ENCODE measurements at regions not wholly inside any gene's neighbourhood (a gene's known extent, or its start where the extent isn't known, plus 50 kb on each side); places are given as distances from the start of the nearest gene placed in this dataset.

DNA sequence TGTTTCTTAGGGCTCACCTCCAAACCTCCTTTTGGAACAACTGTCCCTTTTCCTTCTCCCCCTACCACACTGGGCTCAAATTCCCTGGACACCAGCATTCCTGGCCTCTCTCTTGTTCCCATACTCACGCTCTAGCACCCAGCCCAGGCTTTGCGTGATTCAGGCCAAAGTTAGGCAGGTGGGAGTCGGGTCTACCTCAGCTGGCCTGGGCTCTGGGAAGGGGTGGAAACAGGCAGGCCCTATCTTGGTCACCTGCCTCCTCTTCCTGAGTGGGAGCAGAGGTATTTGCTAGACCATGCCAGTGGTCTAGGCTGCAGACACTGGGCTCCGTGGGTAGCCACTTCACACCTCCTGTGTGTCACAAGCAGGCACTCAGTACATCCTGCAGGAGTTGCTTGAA, 211.1 kb upstream of the MAMLD1 start:
- no peak for TF ChIP-seq YY1 (IDR thresholded peaks at IDR 0.05; ENCODE audit: low read depth)
- no peak for TF ChIP-seq EP300 (IDR thresholded peaks at IDR 0.05; ENCODE audit: borderline replicate concordance)
- TF ChIP-seq CREB1 (IDR thresholded peaks at IDR 0.05; ENCODE audit: low read depth): no peak
- TF ChIP-seq, protein P1, sequence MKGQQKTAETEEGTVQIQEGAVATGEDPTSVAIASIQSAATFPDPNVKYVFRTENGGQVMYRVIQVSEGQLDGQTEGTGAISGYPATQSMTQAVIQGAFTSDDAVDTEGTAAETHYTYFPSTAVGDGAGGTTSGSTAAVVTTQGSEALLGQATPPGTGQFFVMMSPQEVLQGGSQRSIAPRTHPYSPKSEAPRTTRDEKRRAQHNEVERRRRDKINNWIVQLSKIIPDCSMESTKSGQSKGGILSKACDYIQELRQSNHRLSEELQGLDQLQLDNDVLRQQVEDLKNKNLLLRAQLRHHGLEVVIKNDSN (IDR thresholded peaks at IDR 0.05): no peak
- TF ChIP-seq NFIC (IDR thresholded peaks at IDR 0.05): no peak
- TF ChIP-seq FOXM1 (IDR thresholded peaks at IDR 0.05; ENCODE audit: borderline replicate concordance, low read depth): no peak
- no peak for TF ChIP-seq TEAD4 (IDR thresholded peaks at IDR 0.05)

DNA sequence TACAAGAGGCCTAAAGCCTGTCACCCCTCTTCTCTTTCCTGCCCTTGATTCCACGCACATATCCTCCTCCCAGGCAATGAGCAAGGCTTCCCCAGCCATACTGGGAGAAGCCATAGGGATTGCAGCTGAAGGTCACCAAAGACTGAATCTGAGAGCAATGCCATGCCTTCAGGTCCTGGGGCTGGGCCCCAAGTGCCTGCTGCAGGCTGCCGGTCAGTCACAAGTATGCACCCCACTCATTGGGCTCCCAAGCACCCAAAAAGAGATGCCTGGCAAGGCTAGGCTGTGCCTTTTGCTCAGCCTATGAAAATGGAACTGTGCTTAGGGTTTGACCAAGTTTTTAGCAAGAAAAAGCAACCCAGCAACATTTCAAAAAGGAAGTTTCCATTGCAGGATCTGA, 210.6 kb upstream of the MAMLD1 start:
- TF ChIP-seq, protein P1 (IDR thresholded peaks at IDR 0.05): no peak
- TF ChIP-seq CEBPB (IDR thresholded peaks at IDR 0.05): no peak
- TF ChIP-seq EGR1 (IDR thresholded peaks at IDR 0.05): no peak
- TF ChIP-seq CREB1 (IDR thresholded peaks at IDR 0.05; ENCODE audit: low read depth): no peak
- TF ChIP-seq TEAD4 (IDR thresholded peaks at IDR 0.05): no peak
- TF ChIP-seq EP300 (IDR thresholded peaks at IDR 0.05; ENCODE audit: borderline replicate concordance): no peak
- TF ChIP-seq TAF1 (IDR thresholded peaks at IDR 0.05; ENCODE audit: low read depth): no peak
- TF ChIP-seq, protein P2, sequence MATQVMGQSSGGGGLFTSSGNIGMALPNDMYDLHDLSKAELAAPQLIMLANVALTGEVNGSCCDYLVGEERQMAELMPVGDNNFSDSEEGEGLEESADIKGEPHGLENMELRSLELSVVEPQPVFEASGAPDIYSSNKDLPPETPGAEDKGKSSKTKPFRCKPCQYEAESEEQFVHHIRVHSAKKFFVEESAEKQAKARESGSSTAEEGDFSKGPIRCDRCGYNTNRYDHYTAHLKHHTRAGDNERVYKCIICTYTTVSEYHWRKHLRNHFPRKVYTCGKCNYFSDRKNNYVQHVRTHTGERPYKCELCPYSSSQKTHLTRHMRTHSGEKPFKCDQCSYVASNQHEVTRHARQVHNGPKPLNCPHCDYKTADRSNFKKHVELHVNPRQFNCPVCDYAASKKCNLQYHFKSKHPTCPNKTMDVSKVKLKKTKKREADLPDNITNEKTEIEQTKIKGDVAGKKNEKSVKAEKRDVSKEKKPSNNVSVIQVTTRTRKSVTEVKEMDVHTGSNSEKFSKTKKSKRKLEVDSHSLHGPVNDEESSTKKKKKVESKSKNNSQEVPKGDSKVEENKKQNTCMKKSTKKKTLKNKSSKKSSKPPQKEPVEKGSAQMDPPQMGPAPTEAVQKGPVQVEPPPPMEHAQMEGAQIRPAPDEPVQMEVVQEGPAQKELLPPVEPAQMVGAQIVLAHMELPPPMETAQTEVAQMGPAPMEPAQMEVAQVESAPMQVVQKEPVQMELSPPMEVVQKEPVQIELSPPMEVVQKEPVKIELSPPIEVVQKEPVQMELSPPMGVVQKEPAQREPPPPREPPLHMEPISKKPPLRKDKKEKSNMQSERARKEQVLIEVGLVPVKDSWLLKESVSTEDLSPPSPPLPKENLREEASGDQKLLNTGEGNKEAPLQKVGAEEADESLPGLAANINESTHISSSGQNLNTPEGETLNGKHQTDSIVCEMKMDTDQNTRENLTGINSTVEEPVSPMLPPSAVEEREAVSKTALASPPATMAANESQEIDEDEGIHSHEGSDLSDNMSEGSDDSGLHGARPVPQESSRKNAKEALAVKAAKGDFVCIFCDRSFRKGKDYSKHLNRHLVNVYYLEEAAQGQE (IDR thresholded peaks at IDR 0.05; ENCODE audit: low read depth): no peak
- no peak for TF ChIP-seq RAD21 (IDR thresholded peaks at IDR 0.05; ENCODE audit: low read depth)
- no peak for TF ChIP-seq TCF12 (IDR thresholded peaks at IDR 0.05; ENCODE audit: low read depth)
- TF ChIP-seq, protein P3, sequence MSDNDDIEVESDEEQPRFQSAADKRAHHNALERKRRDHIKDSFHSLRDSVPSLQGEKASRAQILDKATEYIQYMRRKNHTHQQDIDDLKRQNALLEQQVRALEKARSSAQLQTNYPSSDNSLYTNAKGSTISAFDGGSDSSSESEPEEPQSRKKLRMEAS (IDR thresholded peaks at IDR 0.05): no peak

DNA sequence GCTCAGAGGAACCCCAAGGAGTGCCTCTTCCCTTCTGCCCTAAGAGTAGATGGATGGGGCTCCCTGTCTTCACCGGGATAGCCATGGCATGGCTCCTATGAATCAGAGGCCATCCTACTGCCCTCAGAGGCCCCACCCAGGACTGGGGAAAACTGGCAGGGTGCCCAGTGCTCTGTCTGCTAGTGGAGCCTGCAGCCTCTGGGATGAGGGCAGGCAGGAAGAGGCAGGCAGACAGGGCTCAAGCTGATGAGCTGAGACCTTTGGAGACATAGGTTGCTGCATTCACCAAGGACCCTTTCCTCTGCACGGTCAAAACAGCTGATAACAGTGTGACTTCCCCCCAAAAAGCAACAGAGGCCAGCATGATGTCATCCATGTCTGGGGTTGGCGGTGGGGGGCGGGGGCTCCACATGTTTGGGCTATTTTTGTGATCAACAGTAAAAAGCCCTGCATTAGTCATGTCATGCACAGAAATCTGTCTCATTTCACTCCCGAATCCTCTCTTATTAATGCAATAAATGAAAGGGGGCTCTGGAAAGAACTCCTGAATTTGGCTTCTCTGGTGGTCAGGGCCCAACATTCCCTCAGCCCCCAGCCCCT, 207.6 kb upstream of the MAMLD1 start:
- TF ChIP-seq, protein P3 (IDR thresholded peaks at IDR 0.05): no peak

DNA sequence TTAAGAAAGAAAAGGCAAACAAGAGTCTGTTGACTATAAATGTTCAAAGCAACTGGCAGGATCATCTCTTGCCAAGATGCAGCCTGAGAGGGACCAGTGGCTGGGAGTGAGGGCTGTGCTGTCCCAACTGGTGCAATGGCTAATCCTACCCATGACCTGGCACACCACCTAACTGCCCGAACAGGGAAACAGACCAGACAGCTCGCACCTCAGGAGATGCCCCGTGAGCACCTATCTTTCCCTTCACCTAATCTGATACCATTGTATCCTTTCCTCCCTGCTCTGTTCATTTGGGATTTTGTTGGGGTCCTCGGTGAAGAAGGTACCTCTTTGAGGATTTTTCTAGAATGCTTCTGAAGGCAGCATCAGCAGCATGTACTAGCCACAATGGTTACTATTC, 206.5 kb upstream of the MAMLD1 start:
- TF ChIP-seq ZBTB7A (IDR thresholded peaks at IDR 0.05; ENCODE audit: low read depth) (no peak), CREB1 (IDR thresholded peaks at IDR 0.05; ENCODE audit: low read depth) (no peak), EGR1 (IDR thresholded peaks at IDR 0.05) (no peak), TAF1 (IDR thresholded peaks at IDR 0.05; ENCODE audit: low read depth) (no peak)
- TF ChIP-seq, protein P1 (IDR thresholded peaks at IDR 0.05): no peak
- TF ChIP-seq, protein P3 (IDR thresholded peaks at IDR 0.05): no peak
- TF ChIP-seq, protein P2 (IDR thresholded peaks at IDR 0.05; ENCODE audit: low read depth): no peak

DNA sequence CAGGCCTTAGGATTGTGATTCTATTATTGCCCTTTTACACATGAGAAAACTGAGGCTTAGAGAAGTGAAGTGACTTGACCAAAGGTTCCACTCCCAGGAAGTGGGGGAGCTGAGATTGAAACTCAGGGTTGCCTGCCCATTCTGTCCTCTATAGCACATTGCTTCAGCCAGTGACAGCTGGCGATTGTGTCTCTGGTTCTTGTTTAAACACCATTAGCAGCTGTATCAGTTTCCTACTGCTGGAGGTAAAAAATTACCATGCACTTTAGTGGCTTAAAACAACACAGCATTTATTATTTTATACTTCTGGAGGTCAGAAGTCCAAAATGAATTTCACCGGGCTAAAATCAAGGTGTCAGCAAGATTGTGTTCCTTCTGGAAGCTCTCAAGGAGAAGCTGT, 205.8 kb upstream of the MAMLD1 start:
- TF ChIP-seq TAF1 (IDR thresholded peaks at IDR 0.05; ENCODE audit: low read depth): no peak
- TF ChIP-seq YY1 (IDR thresholded peaks at IDR 0.05; ENCODE audit: low read depth): no peak
- no peak for TF ChIP-seq TEAD4 (IDR thresholded peaks at IDR 0.05)
- TF ChIP-seq CREB1 (IDR thresholded peaks at IDR 0.05; ENCODE audit: low read depth): no peak
- TF ChIP-seq EP300 (IDR thresholded peaks at IDR 0.05; ENCODE audit: borderline replicate concordance): no peak
- no peak for TF ChIP-seq NFIC (IDR thresholded peaks at IDR 0.05)
- TF ChIP-seq, protein P2 (IDR thresholded peaks at IDR 0.05; ENCODE audit: low read depth): no peak
- TF ChIP-seq, protein P3 (IDR thresholded peaks at IDR 0.05): no peak
- TF ChIP-seq EGR1 (IDR thresholded peaks at IDR 0.05): no peak
- no peak for TF ChIP-seq CEBPB (IDR thresholded peaks at IDR 0.05)
- no peak for TF ChIP-seq RAD21 (IDR thresholded peaks at IDR 0.05; ENCODE audit: low read depth)
- TF ChIP-seq, protein P1 (IDR thresholded peaks at IDR 0.05): no peak
- TF ChIP-seq FOXM1 (IDR thresholded peaks at IDR 0.05; ENCODE audit: borderline replicate concordance, low read depth): no peak

All from Ishikawa (cell line).